A673 (cell line): ENCODE measurements at regions not wholly inside any gene's neighbourhood (a gene's known extent, or its start where the extent isn't known, plus 50 kb on each side); places are given as distances from the start of the nearest gene placed in this dataset.

ENCODE experiments used
- BruUV-seq: library from RNA; stranded (reverse); fragments of 400-500 nt; replicated peaks from 2 replicates; lab custom pipeline; 2021; lab: Mats Ljungman, UMichigan
- CTCF ChIA-PET: fragments of 300-600 bp; sonication (Branson Sonifier 250); formaldehyde crosslinking; loops from one replicate; lab custom pipeline; 2022; ENCODE audit warnings: antibody characterized with exemption; lab: Charles Lee
- POLR2A ChIA-PET: fragments of 300-600 bp; sonication (Branson Sonifier 250); formaldehyde crosslinking; loops from one replicate; lab custom pipeline; 2022; ENCODE audit warnings: antibody characterized with exemption; ENCODE audit not compliant: low non-redundant PET; lab: Charles Lee
- DNase-seq: peaks from one replicate; pipeline ENCODE4 v3.0.0-alpha.2; 2015; ENCODE audit warnings: low spot score
- H3K27ac ChIP-seq: fragments of 200-600 bp; sonication (generic); 2 replicates; pipeline ENCODE4 v1.5.1; 2016; ENCODE audit warnings: mixed run types, low read depth, mild to moderate bottlenecking, mixed read lengths, antibody characterized with exemption, low read length; ENCODE audit not compliant: poor library complexity, severe bottlenecking
- H3K27me3 ChIP-seq: fragments of 200-600 bp; sonication (generic); replicated peaks from 2 replicates; pipeline ENCODE4 v1.6.1; 2017; ENCODE audit warnings: mixed run types, low read depth, mild to moderate bottlenecking, mixed read lengths, antibody characterized with exemption, low read length; ENCODE audit not compliant: insufficient read depth, poor library complexity
- H3K36me3 ChIP-seq: fragments of 200-600 bp; sonication (generic); 2 replicates; pipeline ENCODE4 v1.6.1; 2016; ENCODE audit warnings: mixed run types, mild to moderate bottlenecking, mixed read lengths, antibody characterized with exemption, low read length; ENCODE audit not compliant: insufficient read depth, poor library complexity, severe bottlenecking
- H3K4me1 ChIP-seq: fragments of 200-600 bp; sonication (generic); 2 replicates; pipeline ENCODE4 v1.6.1; 2017; ENCODE audit warnings: mixed run types, mild to moderate bottlenecking, mixed read lengths, antibody characterized with exemption, low read length; ENCODE audit not compliant: insufficient read depth, poor library complexity, severe bottlenecking
- H3K4me3 ChIP-seq: fragments of 200-600 bp; sonication (generic); 2 replicates; pipeline ENCODE4 v1.5.1; 2016; ENCODE audit warnings: low read depth, mixed run types, mild to moderate bottlenecking, mixed read lengths, low read length; ENCODE audit not compliant: poor library complexity, severe bottlenecking
- H3K9me3 ChIP-seq: fragments of 200-600 bp; sonication (generic); 2 replicates; pipeline ENCODE4 v1.6.1; 2016; ENCODE audit warnings: mixed run types, low read depth, mild to moderate bottlenecking, mixed read lengths, antibody characterized with exemption, low read length; ENCODE audit not compliant: poor library complexity, severe bottlenecking
- EZH2 ChIP-seq: fragments of 200-600 bp; sonication (generic); IDR thresholded peaks from 2 replicates; pipeline ENCODE4 v1.6.1; 2017; ENCODE audit warnings: borderline replicate concordance, low read depth, mild to moderate bottlenecking, mixed read lengths, antibody characterized with exemption, low read length; ENCODE audit not compliant: poor library complexity, severe bottlenecking
- intact Hi-C: fragments of 100-400 bp; cut with micrococcal nuclease; formaldehyde crosslinking; loops from one replicate; pipeline ENCODE4 v1.10.0; 2022; ENCODE audit not compliant: unreplicated experiment
- TF ChIP-seq, protein P1 (sequence below): fragments of 300-800, 200-600 bp; sonication (generic); conservative IDR thresholded peaks from 2 replicates; pipeline ENCODE4 v1.5.1; 2017; ENCODE audit warnings: low read depth, mild to moderate bottlenecking, antibody characterized with exemption, low read length, moderate library complexity, mixed read lengths

DNA sequence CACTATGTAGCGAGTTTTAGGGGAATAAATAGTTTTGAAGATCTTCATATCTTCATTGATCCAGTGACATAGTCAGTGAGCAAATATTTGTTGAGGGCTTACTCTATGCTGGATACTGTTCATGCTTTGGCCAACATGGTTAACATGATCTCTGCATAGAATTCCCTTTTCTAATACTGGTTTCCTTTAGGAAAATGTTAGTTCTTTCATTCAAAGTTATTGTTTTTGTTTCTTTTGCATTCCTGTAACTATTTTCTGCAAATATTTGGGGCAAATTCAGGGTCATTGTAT lies 226.5 kb downstream of the C12orf50 start:
- H3K4me1 ChIP-seq = no peaks in the 10 kb centered on the region
- no peak overlapping the region for H3K27ac ChIP-seq
- ChIA-PET POLR2A (no interaction called here), CTCF (no interaction called here)
- no peak overlapping the region for H3K4me3 ChIP-seq
- no peak for TF ChIP-seq EZH2
- TF ChIP-seq, protein P1, sequence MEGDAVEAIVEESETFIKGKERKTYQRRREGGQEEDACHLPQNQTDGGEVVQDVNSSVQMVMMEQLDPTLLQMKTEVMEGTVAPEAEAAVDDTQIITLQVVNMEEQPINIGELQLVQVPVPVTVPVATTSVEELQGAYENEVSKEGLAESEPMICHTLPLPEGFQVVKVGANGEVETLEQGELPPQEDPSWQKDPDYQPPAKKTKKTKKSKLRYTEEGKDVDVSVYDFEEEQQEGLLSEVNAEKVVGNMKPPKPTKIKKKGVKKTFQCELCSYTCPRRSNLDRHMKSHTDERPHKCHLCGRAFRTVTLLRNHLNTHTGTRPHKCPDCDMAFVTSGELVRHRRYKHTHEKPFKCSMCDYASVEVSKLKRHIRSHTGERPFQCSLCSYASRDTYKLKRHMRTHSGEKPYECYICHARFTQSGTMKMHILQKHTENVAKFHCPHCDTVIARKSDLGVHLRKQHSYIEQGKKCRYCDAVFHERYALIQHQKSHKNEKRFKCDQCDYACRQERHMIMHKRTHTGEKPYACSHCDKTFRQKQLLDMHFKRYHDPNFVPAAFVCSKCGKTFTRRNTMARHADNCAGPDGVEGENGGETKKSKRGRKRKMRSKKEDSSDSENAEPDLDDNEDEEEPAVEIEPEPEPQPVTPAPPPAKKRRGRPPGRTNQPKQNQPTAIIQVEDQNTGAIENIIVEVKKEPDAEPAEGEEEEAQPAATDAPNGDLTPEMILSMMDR = no peak
- H3K9me3 ChIP-seq = no peaks in the 10 kb centered on the region
- no TSS peak for BruUV-seq
- intact Hi-C loops = no loop called here
- no peaks in the 10 kb centered on the region for H3K27me3 ChIP-seq
- no peaks in the 10 kb centered on the region for H3K36me3 ChIP-seq
- DNase-seq = no peak

DNA sequence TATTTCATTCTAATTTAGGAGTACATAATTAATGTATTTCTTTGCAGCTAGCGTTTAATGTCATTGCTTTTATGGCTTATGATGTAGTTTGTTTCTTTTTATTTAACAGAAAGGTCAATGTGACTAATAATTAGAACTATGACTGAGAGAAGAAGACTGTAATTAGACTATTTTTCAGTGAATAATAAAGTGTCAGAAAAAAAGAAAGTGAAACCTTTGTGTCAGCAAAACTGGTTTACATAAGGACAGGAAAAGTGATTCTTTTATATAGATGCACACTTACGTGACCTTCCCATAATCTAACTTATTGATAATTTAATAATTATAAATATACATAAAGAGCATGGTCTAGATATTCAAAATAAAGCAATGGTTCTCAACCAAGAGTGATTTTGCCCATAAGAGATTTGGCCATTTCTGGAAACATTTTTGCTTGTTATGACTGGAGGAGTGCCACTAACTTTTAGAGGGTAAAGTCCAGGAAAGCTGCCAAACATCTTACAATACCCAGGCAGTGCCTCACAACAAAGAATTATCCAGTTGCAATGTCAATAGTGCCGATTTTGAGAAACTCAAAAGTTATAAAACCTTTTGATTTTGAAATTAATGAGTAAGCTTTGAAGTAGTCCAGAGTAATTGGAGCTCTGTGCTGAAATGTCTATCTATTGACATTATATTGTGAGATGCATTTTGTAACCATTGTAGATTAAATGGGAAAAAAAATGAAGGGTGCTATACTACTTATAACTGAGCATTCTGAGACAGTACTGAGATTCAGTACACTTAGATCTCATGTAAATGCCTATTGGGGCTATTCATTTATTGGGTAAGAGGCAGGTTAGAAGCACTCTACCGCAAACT lies 227.1 kb downstream of the C12orf50 start:
- POLR2A ChIA-PET = no interaction called here
- no peak for TF ChIP-seq EZH2
- TF ChIP-seq, protein P1 = no peak

DNA sequence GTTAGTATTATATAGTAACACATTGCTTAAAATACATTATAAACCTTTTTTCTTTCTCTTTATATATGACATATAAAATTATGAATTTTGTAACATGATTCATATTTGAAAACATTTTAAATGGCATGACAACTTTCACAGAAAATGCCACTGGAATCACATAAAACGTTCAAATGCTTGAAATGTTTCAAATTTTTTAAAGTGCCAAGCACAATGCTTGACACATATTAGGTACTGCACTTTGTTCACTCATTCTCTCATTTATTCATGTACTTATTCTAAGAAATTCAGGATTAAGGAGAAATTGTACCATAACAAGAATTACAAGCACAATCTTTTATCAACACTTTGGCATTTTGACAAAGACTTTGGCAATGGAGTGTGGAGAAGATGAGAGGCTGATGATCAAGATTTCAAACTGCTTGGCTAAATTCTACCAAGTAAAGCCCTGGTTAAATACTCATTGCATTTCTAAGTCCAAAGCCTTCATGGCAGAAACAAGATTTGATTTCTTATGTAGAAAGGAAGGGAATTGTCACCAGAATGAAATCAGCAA lies 232.2 kb downstream of the C12orf50 start:
- H3K9me3 ChIP-seq = no peaks in the 10 kb centered on the region
- H3K4me1 ChIP-seq = no peaks in the 10 kb centered on the region
- ChIA-PET POLR2A (no interaction called here), CTCF (no interaction called here)
- BruUV-seq = no TSS peak
- H3K36me3 ChIP-seq = no peaks in the 10 kb centered on the region
- no peak overlapping the region for H3K4me3 ChIP-seq
- no peak overlapping the region for H3K27ac ChIP-seq
- intact Hi-C loops = no loop called here
- H3K27me3 ChIP-seq = no peaks in the 10 kb centered on the region
- TF ChIP-seq, protein P1 = no peak
- TF ChIP-seq EZH2 = no peak
- DNase-seq = no peak

More for the DNA sequence above, 227.1 kb downstream of the C12orf50 start:
- DNase-seq = no peak
- no TSS peak for BruUV-seq
- Histone ChIP-seq H3K9me3 (no peaks in the 10 kb centered on the region), H3K4me1 (no peaks in the 10 kb centered on the region), H3K27ac (no peak overlapping the region), H3K4me3 (no peak overlapping the region), H3K27me3 (no peaks in the 10 kb centered on the region), H3K36me3 (no peaks in the 10 kb centered on the region)
- intact Hi-C loops = no loop called here
- CTCF ChIA-PET = no interaction called here
